Rectal smooth muscle tissue (tissue), 1 donor: ENCODE measurements at regions not wholly inside any gene's neighbourhood (a gene's known extent, or its start where the extent isn't known, plus 50 kb on each side); places are given as distances from the start of the nearest gene placed in this dataset.

ENCODE experiments used
- H3K27ac ChIP-seq: one replicate; pipeline ENCODE4 v1.7.0; 2013; ENCODE audit warnings: low read depth, low read length, inconsistent platforms
- H3K27me3 ChIP-seq: one replicate; pipeline ENCODE4 v1.7.0; 2013; ENCODE audit warnings: low read length; ENCODE audit not compliant: control insufficient read depth, insufficient read depth
- H3K36me3 ChIP-seq: one replicate; pipeline ENCODE4 v1.7.0; 2013; ENCODE audit warnings: low read length; ENCODE audit not compliant: control insufficient read depth, insufficient read depth
- H3K4me1 ChIP-seq: one replicate; pipeline ENCODE4 v1.7.0; 2013; ENCODE audit warnings: low read length; ENCODE audit not compliant: control insufficient read depth, insufficient read depth
- H3K4me3 ChIP-seq: one replicate; pipeline ENCODE4 v1.7.0; 2013; ENCODE audit warnings: low read length
- H3K9ac ChIP-seq: one replicate; pipeline ENCODE4 v1.7.0; 2013; ENCODE audit warnings: low read length

DNA sequence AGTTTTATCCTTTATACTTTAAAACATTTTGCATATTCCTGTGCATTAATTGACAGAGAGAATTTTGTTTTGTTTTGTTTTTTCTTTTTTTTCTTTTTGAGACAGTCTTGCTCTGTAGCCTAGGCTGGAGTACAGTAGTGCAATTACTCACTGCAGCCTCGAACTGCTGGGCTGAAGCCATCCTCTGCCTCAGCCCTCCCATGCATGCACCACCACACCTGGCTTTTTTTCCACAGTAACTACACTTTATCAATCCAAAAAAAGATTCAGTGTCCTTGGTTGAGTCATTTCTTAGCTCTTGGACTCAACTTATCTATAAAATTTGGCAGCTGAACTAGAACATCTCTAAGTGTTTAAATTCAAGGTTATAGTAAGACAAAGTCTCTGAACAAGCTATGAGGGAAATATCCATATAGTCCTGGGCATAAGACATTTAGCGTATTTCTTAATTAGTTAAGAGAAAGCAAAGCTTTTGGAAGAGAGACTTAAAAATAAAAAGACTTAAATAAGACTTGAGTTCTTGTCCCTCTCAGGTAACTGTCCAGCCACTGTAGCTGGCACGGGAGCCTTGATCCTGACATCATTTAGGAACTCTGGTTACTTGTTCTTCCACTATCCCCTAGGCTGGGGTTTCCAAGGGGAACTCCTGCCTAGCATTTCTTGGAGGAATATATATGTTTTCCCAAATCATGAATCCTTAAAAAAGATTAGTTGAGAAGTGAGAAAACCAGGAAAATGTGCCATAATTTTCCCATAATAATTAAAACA, 300.1 kb downstream of the HACE1 start:
- H3K4me1 ChIP-seq = no peaks in the 10 kb centered on the region
- H3K4me3 ChIP-seq = no peak overlapping the region
- H3K27ac ChIP-seq = no peak overlapping the region
- H3K27me3 ChIP-seq = no peaks in the 10 kb centered on the region
- no peak overlapping the region for H3K9ac ChIP-seq
- H3K36me3 ChIP-seq = no peaks in the 10 kb centered on the region

DNA sequence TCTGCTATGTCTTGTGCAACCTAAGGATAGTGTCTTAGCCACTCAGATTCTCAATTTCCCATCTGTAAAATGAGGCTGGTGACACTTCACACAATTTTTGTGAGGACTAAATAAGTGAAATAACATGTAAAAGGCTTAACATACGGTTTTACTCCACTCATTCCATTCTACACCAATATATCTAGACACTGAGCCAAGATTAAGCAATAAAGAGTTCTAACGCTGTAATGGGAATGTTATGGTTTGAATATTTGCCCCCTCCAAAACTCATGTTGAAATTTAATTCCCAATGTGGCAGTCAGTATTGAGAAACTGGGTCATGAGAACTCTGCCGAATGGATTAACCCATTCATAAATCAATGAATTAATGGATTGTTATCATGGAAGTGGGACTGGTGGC, 301.0 kb downstream of the HACE1 start:
- Histone ChIP-seq H3K27me3 (no peaks in the 10 kb centered on the region), H3K9ac (no peak overlapping the region), H3K4me1 (no peaks in the 10 kb centered on the region), H3K36me3 (no peaks in the 10 kb centered on the region), H3K4me3 (no peak overlapping the region), H3K27ac (no peak overlapping the region)

DNA sequence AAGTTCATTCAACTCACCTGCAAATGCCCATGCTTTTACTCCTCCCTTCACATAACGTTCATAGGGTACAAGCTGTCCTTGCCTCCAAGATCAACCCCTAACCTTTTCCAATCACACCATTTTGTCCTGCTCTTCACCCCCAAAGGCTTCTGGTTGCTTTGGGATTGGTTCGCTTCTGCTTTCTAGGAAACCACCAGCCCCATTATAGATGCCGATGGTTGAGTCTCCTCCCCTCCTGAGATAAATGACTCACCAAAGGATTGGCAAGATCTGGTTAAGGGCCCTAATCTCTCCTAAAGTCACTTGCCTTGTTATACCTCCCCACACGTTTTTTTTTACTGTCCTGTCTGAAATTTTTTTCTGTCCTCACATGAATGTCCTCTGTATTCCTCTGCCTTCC, 311.4 kb downstream of the HACE1 start:
- Histone ChIP-seq H3K9ac (no peak overlapping the region), H3K27me3 (no peaks in the 10 kb centered on the region), H3K4me3 (no peak overlapping the region), H3K36me3 (no peaks in the 10 kb centered on the region), H3K27ac (no peak overlapping the region), H3K4me1 (no peaks in the 10 kb centered on the region)

DNA sequence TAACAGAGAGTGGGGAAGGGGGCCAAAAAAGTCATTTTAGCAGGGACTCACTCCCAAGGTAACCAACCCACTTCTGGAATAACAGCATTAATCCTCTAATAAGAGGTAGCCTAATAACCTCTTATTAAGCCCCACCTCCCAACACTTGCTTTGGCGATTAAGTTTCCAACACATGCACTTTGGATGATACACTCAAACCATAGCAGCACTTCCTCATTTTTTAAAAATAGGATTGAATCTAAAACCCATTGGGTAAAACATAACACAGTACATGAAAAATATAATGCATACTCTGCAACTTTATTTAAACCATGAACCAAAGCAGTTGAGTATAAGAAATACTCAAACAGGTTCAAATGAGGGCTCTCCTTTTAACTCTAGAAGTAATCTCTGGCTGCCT, 318.3 kb downstream of the HACE1 start:
- Histone ChIP-seq H3K4me1 (peaks cover 3% of the 10 kb centered on the region), H3K36me3 (no peaks in the 10 kb centered on the region), H3K27me3 (no peaks in the 10 kb centered on the region), H3K27ac (no peak overlapping the region), H3K4me3 (no peak overlapping the region), H3K9ac (no peak overlapping the region)

DNA sequence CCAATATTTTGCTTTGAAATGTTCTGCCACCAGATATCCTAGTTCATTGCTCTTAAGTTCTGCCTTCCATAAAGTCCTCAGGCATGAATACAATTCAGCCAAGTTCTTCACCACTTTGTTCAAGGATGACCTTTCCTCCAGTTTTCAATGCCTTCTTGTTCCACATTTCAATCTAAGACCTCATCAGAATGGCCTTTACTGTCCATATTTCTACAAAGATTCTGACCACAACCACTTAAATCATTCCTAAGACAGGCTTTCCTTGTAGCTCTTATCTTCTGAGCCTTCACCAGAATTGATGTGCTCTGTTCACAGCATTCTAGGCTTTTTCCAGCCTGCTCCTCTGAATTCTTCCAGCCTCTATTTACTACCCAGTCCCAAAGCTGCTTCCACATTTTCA, 319.0 kb downstream of the HACE1 start:
- no peaks in the 10 kb centered on the region for H3K36me3 ChIP-seq
- H3K27ac ChIP-seq = no peak overlapping the region
- no peaks in the 10 kb centered on the region for H3K27me3 ChIP-seq
- H3K9ac ChIP-seq = no peak overlapping the region
- no peak overlapping the region for H3K4me3 ChIP-seq
- H3K4me1 ChIP-seq = peaks cover 3% of the 10 kb centered on the region

GRCh38 chr6:104539173-104539572, 320.5 kb downstream of the HACE1 start:
- Histone ChIP-seq H3K4me3 (no peak overlapping the region), H3K27ac (no peak overlapping the region), H3K27me3 (no peaks in the 10 kb centered on the region), H3K36me3 (no peaks in the 10 kb centered on the region), H3K4me1 (peaks cover 3% of the 10 kb centered on the region), H3K9ac (no peak overlapping the region)

GRCh38 chr6:104537872-104538271, 321.8 kb downstream of the HACE1 start:
- H3K36me3 ChIP-seq = no peaks in the 10 kb centered on the region
- no peak overlapping the region for H3K4me3 ChIP-seq
- no peaks in the 10 kb centered on the region for H3K27me3 ChIP-seq
- peaks cover 3% of the 10 kb centered on the region for H3K4me1 ChIP-seq
- no peak overlapping the region for H3K9ac ChIP-seq
- H3K27ac ChIP-seq = no peak overlapping the region

DNA sequence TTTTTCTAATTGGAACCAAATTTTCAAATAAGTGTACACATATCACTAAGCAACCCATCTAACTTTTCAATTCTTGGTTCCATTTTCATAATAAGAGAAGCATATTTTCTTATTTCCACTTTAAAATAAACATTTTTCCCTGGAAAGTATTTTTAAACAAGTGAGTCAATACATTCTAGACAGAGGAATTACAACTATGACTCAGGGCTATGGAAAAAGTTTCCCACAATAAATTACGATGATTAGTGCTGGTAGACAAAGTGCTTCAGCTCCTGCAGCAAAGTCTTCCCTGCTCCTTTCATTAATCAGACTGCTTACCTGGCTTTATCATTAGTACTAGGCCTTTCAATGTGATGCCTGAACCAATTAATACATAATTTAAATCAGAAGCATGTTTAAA, 322.5 kb downstream of the HACE1 start:
- Histone ChIP-seq H3K27ac (no peak overlapping the region), H3K9ac (no peak overlapping the region), H3K27me3 (no peaks in the 10 kb centered on the region), H3K4me1 (peaks cover 8% of the 10 kb centered on the region), H3K4me3 (no peak overlapping the region), H3K36me3 (no peaks in the 10 kb centered on the region)

DNA sequence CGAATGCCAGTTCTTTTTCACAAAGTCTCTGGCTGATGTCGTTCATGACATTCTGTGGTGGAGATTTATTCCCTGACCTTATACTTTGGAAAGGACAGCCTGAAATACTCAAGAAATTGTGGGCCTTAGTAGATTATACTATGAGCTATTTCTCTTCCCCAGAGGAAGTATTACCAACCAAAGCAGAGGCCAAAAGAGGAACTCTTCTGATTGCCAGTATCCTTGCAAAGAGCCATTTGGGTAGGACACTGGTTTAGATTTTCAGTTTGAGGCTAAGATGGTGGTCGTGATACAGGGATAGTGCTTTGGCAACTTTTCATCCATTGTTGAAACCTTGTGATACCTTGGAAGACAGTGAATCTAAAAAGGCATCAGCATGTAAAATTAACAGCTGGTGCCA, 327.3 kb downstream of the HACE1 start:
- Histone ChIP-seq H3K27ac (peak overlapping the region; percentile 36), H3K36me3 (no peaks in the 10 kb centered on the region), H3K27me3 (no peaks in the 10 kb centered on the region), H3K9ac (no peak overlapping the region), H3K4me3 (no peak overlapping the region), H3K4me1 (peaks cover 16% of the 10 kb centered on the region)

- H3K27ac ChIP-seq = no peak overlapping the region
- H3K4me1 ChIP-seq = peaks cover 13% of the 10 kb centered on the region
- no peaks in the 10 kb centered on the region for H3K27me3 ChIP-seq
- no peak overlapping the region for H3K4me3 ChIP-seq
- no peaks in the 10 kb centered on the region for H3K36me3 ChIP-seq
- H3K9ac ChIP-seq = no peak overlapping the region
These were observed 328.1 kb downstream of the HACE1 start for GRCh38 chr6:104531646-104532045.

DNA sequence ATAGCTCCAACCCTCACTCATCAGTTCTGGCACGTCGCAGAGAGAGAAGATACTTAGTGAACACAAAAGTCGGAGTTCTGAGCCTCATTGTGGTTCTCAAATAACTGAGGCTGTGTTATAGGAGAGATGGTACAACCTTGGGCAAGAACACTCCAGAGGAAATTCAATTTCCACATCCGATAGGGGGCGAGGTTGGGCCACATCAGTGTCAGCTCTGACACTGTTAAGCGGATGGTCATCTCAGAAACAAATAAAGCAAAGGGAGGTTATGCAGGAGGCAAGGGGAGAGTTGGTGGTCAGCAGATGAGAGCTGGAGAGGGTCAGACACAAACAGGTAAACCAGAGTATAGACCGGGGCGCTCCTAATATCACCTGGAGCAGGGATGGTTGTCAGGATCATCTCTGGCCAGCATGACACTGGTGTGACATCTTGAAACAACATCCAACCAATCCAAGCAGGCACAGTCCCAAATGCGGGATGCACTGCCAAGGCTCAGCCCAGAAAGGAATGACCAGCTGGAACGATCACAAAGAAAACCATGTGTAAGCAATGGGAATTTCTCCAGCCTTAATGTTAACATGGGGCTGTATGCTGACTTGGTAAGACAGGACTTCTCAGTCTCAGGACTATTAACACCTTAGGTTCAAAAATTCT, 331.8 kb downstream of the HACE1 start:
- Histone ChIP-seq H3K36me3 (no peaks in the 10 kb centered on the region), H3K9ac (no peak overlapping the region), H3K27ac (no peak overlapping the region), H3K4me1 (peaks cover 15% of the 10 kb centered on the region), H3K27me3 (no peaks in the 10 kb centered on the region), H3K4me3 (no peak overlapping the region)

GRCh38 chr6:104527311-104527710, 332.4 kb downstream of the HACE1 start:
- Histone ChIP-seq H3K27me3 (no peaks in the 10 kb centered on the region), H3K9ac (no peak overlapping the region), H3K27ac (no peak overlapping the region), H3K36me3 (no peaks in the 10 kb centered on the region), H3K4me3 (no peak overlapping the region), H3K4me1 (peaks cover 11% of the 10 kb centered on the region)

GRCh38 chr6:104526376-104526775, 333.3 kb downstream of the HACE1 start:
- Histone ChIP-seq H3K27me3 (no peaks in the 10 kb centered on the region), H3K9ac (no peak overlapping the region), H3K27ac (no peak overlapping the region), H3K4me1 (peaks cover 6% of the 10 kb centered on the region), H3K36me3 (no peaks in the 10 kb centered on the region), H3K4me3 (no peak overlapping the region)
